ENCODE measurements at regions not wholly inside any gene's neighbourhood (a gene's known extent, or its start where the extent isn't known, plus 50 kb on each side); places are given as distances from the start of the nearest gene placed in this dataset.

GRCh38 chr15:39456582-39457330, 124.1 kb upstream of the THBS1 start:
- DNase-seq = no peak

DNA sequence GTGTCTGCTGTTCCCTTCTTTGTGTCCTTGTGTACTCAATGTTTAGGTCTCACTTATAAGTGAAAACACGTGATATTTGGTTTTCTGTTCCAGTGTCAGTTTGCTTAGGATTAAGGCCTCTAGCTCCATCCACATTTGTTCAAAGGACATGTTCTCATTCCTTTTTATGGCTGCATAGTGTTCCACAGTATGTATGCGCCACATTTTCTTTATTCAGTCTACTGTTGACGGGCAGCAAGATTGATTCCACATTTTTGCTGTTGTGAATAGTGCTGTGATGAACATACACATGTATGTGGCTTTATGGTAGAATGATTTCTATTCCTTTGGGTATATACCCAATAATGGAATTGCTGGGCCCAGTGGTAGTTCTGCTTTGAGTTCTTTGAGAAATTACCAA, 122.7 kb upstream of the THBS1 start:
- DNase-seq = no peak

GRCh38 chr15:39459548-39459947, 121.3 kb upstream of the THBS1 start:
- DNase-seq = no peak

GRCh38 chr15:39460748-39461147, 120.1 kb upstream of the THBS1 start:
- DNase-seq = no peak

DNA sequence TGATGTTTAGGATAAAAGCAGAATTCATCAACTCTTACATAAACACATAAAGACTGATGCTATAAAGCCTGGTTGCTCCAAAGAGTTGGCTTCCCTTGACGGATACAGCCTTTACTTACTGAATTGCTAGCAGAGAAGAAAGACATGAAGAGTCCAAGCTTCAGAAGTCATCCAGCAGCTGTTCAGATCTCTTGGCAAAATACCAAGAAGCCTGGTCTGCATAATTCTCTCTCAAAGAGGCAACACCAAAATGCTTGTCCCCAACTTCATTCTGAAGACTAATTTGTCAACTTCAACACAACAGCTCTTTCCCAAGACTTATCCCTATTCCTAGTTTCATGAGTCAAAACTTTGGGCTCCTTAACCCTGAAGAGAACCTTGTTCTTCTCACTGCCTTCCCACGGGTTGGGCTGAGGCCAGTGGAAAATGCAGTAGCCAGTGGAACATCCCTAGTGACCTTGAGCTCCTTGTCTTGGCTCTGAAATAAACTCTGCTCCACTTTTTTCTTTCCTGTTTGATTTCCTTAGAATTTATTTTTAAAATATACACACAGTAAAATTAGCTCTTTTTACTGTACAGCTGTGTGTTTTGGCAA, 119.2 kb upstream of the THBS1 start:
- peak; percentile 18 to 50 (median 28) for DNase-seq

DNA sequence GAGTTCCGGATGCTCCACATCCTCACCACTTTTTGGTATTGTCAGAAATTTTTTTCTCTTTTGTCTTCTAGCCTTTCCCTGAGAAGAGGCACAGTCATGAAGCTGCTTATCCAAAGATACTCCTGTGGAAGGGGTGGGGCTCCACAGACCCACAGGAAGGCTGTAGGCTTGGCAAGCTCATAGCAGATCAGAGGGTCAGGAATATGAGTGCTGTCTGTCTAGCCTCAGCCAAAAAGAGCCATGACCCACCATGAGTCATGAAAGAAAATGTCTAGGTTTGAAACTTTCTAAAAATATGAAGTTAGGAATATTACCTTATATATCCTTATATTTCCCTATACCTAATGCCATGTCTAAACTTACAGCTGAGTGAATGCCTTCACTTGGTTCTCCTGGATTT, 118.2 kb upstream of the THBS1 start:
- no peak for DNase-seq

DNA sequence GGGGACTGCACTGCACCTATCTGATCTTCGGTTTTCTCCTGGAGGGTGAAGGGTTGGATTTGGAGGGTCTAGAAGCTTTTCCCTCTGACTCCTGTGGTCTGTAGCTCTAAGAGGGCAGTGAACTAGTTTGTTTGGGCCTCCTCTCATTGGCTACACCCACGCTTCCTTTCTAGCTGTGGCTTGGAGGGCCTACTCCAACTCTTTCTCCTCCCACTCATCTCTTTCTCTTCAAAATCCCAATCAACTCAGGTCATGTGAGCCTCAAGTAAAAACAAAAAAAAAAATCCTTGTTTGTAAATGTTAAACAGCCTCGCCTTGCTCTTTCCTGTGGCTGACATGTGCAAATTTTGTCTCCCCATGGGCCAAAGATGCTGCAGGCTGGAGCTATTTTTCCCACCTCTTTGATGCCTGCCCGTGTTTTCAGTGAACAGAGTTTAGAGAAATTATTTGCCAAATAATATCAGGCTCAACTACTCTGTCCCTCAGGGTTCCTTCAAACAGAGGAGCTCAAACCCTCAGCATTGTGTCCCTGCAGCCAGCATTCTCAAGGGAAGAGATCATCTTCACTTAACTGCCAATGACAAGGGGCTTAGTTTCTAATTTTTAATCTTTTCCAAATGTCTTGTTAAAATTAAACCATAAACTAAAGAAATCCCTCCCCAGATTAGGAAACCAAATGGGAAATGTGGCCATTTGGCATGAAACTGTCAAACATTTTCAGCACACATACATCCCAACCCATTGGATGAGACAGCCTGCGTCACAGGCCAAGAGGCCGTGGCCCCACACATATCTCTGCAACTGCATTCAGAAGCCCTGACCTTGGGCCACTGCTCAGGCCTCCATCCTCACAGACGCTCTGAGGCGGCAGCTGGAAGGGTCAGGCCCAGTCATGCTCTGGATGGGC, 114.8 kb upstream of the THBS1 start:
- peak in 3 of 4 experiments; percentile 46 to 53 (median 47) for DNase-seq

DNA sequence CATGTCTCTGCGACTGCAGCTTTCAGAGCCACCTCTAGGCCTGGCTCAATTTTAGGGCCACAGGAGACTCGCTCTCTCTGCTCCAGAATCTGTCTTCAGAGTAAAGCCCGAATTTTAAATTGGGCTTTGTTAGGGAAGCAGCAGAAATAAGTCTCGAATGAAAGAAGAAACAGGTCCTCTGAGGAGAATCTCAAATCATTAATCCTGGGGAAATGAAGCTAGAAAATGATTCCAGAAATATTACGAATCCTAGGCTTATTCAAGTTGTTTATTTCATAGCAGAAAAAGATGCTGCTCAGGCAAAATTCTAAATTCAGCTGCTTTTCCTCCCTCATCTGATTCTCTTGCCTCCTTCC, 114.2 kb upstream of the THBS1 start:
- no peak for DNase-seq

GRCh38 chr15:39468331-39468730, 112.5 kb upstream of the THBS1 start:
- DNase-seq = peak; percentile 77 to 92 (median 86)

DNA sequence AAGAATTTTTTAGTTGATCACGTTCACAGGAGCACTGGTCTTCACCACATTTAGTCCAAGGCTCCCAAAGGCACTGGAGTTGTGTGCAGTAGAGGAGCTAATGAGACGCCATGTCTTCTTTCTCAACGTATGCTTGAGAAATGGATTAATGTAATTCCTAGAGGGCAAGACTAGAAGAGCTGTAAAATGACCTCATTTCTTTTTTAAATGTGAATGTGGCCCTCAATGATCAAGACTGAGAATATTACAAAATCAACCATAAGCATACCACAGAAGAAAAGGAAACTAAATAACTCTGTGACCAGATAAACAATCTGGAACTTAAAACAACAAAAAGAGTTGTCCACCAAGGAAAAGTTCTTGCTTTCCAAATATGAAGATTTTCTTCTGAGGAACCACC, 112.1 kb upstream of the THBS1 start:
- DNase-seq = peak in 2 of 4 experiments; percentile 57 to 63

DNA sequence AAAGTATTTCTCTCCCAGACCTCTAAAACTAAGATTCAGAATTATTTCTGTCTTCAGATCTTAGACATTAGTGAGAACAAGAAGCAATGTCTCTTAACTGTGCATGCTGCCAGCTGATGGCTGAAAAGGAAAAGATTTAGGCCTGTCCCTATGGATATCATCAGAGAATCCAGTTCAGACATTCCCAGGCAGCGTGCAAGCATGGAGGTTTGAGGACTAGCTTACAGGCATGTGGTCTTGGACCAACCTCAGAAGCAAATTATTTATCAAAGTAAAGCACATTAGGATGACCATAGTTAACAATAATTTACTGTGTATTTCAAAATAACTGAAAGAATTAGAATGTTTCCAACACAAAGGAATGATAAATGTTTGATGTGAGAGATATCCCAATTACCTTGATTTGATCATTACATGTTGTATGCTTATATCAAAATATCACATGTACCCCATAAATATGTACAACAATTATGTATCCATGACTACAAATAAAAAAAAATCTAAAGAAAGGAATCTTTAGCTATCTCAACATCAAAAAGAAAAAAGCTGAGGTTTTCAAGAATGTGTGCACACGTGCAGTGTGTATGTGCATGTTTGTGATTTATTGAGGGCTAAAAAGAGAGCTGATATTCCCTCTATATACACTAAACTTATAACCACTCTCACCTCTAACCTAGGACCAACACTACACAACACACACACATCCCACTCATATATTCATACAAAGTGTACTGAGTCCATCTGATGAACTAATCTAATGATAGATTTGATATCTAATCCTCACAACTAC, 108.9 kb upstream of the THBS1 start:
- DNase-seq = no peak

- DNase-seq = peak; percentile 14 to 72 (median 46)
Observed at GRCh38 chr15:39472621-39473297, 108.1 kb upstream of the THBS1 start.

DNA sequence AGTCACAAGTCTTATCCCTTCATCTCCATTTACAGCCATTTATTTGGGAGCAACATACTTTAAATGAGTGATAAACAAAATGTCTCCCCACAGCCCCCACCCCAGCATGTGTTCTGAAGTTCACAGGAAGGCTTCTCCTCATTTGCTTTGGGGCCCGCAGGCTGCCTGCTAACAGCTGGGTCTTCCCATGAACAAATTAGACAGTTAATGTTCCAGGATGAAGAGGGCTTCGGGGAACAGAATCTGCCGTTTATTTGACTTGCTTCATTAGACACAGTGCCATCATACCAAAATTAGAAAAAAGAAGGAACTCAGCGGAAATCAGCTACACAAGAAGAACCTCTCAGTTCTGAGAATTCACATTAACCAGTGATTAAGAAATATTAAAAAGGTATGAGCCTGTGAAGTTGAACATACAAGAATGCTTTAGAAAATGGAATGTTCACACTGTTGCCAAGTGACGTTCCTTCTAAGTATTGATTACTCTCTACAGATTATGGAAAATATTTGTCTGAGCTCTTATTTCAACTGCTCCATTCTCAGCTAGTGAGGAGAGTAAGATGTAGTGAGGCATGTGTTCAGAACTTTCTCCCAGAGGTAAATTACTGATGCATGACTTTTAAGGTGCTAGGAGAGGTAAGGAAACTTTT, 107.5 kb upstream of the THBS1 start:
- peak in 1 of 4 experiments; percentile 35 for DNase-seq

- no peak for DNase-seq
Observed at GRCh38 chr15:39474657-39475056, 106.2 kb upstream of the THBS1 start.

- DNase-seq = no peak
Observed at GRCh38 chr15:39478996-39479395, 101.9 kb upstream of the THBS1 start.

GRCh38 chr15:39479911-39480310, 101.0 kb upstream of the THBS1 start:
- peak in 1 of 4 experiments; percentile 20 for DNase-seq

- DNase-seq = no peak
Observed at GRCh38 chr15:39482459-39482858, 98.4 kb upstream of the THBS1 start.

GRCh38 chr15:39486621-39487457, 94.0 kb upstream of the THBS1 start:
- no peak for DNase-seq

DNA sequence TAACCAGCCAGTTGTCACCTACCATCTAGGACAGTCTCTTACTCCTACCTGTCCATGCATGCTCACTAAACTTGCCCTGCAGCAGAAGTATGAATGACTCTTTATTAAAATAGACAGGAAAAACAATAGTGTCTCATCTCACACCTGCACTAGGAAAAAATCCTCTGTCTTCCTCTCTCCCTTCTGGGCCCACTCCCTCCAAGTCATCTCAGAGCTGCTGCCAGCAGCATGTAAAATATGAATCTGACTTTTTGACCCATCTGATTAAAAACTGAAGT, 93.5 kb upstream of the THBS1 start:
- DNase-seq = no peak

DNA sequence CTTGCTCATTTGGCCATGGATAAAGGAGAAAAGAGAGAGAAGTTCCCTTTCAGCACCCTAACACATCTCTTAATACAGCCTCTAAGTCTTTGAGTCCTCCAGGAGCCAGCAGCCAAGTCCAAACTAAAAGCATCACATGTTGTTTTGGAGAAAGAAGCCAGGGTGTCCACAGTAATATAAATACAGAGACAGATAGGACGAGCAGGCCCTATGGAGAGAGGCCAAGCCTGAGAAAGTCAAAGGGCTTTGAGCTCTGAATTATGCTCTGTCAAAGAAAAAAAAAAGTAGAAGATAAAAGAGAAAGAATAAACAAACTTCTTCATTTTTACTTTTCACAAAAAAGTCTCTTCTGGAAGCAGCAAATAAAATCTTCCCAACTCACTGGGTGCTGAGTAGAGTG, 92.4 kb upstream of the THBS1 start:
- DNase-seq = no peak

DNA sequence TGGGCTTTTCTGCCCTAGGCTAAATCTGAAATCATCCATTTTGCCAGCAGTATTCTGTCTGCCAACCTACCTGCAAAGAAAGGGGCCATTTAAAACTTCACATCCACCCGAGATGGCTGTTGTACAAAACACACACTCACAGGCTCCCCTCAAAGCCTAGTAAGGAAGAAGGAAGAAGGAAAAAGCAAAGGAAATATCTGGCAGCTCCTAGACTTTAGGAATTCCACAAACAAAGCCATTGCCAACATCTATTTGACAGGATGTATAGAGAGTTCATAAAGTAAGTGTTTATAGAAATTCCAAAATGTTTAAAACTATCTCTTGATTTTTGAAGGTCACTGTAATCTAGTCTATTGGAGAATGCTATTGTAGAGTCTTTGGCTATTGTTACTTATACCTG, 91.9 kb upstream of the THBS1 start:
- DNase-seq = no peak

All from suppressor macrophage (primary cell).